ENCODE measurements at regions not wholly inside any gene's neighbourhood (a gene's known extent, or its start where the extent isn't known, plus 50 kb on each side); places are given as distances from the start of the nearest gene placed in this dataset.
"Not testable (repeated sequence)": the region's sequence is repeated elsewhere in the genome, so short reads cannot be mapped to it uniquely, and the experiment has no call there.

- no peaks in the 10 kb centered on the region for H3K79me2 ChIP-seq (ENCODE audit: insufficient read depth)
- POLR2A ChIA-PET, result no interaction called here
- WGBS (ENCODE audit: low lambda C conversion rate), result 97% methylated on average over 2 of the region's 2 CpGs
- peaks cover 2 to 14% of the 10 kb centered on the region in 2 experiments; a peak in 3 of 4 replicates for H3K4me1 ChIP-seq (ENCODE audit: control insufficient read depth in 1 of 2, insufficient read depth in 2 of 2, low read depth in 1 of 2, low read length in 1 of 2)
- no peaks in the 10 kb centered on the region for H4K20me1 ChIP-seq (ENCODE audit: insufficient read depth)
- DNase-seq, result no peak
- H3K27me3 ChIP-seq (ENCODE audit: insufficient read depth), result no peaks in the 10 kb centered on the region
- H3F3A ChIP-seq (replicated peaks; ENCODE audit: insufficient read depth), result peaks cover 7% of the 10 kb centered on the region
- H3K4me3 ChIP-seq (ENCODE audit: low read depth in 2 of 2, low read length in 1 of 2), result no peak overlapping the region
- H3K9me3 ChIP-seq, result no peaks in the 10 kb centered on the region
- no peaks in the 10 kb centered on the region for H3K9me2 ChIP-seq
- no peaks in the 10 kb centered on the region for H3K36me3 ChIP-seq (replicated peaks in 1 of 2; ENCODE audit: control insufficient read depth in 1 of 2, insufficient read depth in 2 of 2, low read length in 1 of 2)
- no peak overlapping the region for H3K27ac ChIP-seq (ENCODE audit: low read depth in 2 of 2, low read length in 1 of 2)
- TF ChIP-seq FOSL2 (IDR thresholded peaks at IDR 0.05; ENCODE audit: borderline replicate concordance, low read depth) (no peak), YY1 (IDR thresholded peaks at IDR 0.05; ENCODE audit: low read depth) (no peak), PBX3 (IDR thresholded peaks at IDR 0.05) (no peak), POLR2AphosphoS5 (IDR thresholded peaks at IDR 0.05; ENCODE audit: low read depth, low read length) (no peak), NFIC (IDR thresholded peaks at IDR 0.05; ENCODE audit: borderline replicate concordance) (no peak), EP300 (IDR thresholded peaks at IDR 0.05; ENCODE audit: borderline replicate concordance in 1 of 2, low read depth in 1 of 2, low read length in 1 of 2) (no peak)
- H3K9ac ChIP-seq, result no peak overlapping the region
- H3K4me2 ChIP-seq, result no peak overlapping the region
- CTCF ChIA-PET, result interaction anchor here (0.7 to 1.6 kb wide), 4 partner anchors 22 to 417 kb away, joined by 3 to 4 read pairs (median 4); no protein-coding TSS in a partner anchor
- H2AFZ ChIP-seq (ENCODE audit: low read depth), result no peak overlapping the region
Observed at GRCh38 chr1:115529216-115529897, 112.4 kb upstream of the VANGL1 start.

GRCh38 chr1:115528336-115528735 is 113.4 kb upstream of the VANGL1 start:
- H3K4me2 ChIP-seq; H3K9ac ChIP-seq; H4K20me1 ChIP-seq (ENCODE audit: insufficient read depth); H3K9me2 ChIP-seq; H3K27ac ChIP-seq (ENCODE audit: low read depth in 2 of 2, low read length in 1 of 2); H2AFZ ChIP-seq (ENCODE audit: low read depth); H3K79me2 ChIP-seq (ENCODE audit: insufficient read depth); DNase-seq; H3K36me3 ChIP-seq (replicated peaks in 1 of 2; ENCODE audit: control insufficient read depth in 1 of 2, insufficient read depth in 2 of 2, low read length in 1 of 2); H3K9me3 ChIP-seq; H3F3A ChIP-seq (replicated peaks; ENCODE audit: insufficient read depth); H3K27me3 ChIP-seq (ENCODE audit: insufficient read depth); POLR2A ChIA-PET; H3K4me3 ChIP-seq (ENCODE audit: low read depth in 2 of 2, low read length in 1 of 2): not testable (repeated sequence)
- CTCF ChIA-PET, result interaction anchor here (0.7 to 1.6 kb wide), 4 partner anchors 14 to 389 kb away, joined by 3 to 4 read pairs (median 4); no protein-coding TSS in a partner anchor
- 88% methylated on average over 3 of the region's 3 CpGs for WGBS (ENCODE audit: low lambda C conversion rate)
- H3K4me1 ChIP-seq (ENCODE audit: control insufficient read depth in 1 of 2, insufficient read depth in 2 of 2, low read depth in 1 of 2, low read length in 1 of 2), result peaks cover 0 to 14% of the 10 kb centered on the region in 2 experiments; a peak in 3 of 4 replicates

DNA sequence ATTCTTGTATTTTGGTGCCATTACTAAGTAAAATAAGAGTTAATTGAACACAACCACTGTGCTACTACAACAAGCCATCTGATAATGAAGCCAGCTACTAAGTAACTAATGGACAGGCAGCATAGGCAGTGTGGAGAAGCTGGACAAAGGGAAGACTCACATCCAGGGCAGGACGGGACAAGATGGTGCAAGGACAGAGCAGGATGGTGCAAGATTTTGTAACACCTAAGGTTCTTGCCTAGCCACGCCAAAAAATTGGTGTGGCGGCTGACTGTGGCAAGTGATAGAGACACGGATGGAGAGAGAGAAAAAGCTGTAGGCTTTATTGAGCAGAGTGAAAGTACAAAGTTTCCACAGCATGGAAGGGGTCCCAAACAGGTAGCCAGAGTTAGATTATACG is 114.0 kb upstream of the VANGL1 start:
- no peak for TF ChIP-seq ZBTB33 (IDR thresholded peaks at IDR 0.05; ENCODE audit: borderline replicate concordance, low read depth)
- no peak for TF ChIP-seq POLR2AphosphoS5 (IDR thresholded peaks at IDR 0.05; ENCODE audit: low read depth, low read length)
- TF ChIP-seq RXRA (IDR thresholded peaks at IDR 0.05; ENCODE audit: borderline replicate concordance, low read depth), result no peak
- no peak for TF ChIP-seq EP300 (IDR thresholded peaks at IDR 0.05; ENCODE audit: borderline replicate concordance in 1 of 2, low read depth in 1 of 2, low read length in 1 of 2)
- TF ChIP-seq, protein P1, sequence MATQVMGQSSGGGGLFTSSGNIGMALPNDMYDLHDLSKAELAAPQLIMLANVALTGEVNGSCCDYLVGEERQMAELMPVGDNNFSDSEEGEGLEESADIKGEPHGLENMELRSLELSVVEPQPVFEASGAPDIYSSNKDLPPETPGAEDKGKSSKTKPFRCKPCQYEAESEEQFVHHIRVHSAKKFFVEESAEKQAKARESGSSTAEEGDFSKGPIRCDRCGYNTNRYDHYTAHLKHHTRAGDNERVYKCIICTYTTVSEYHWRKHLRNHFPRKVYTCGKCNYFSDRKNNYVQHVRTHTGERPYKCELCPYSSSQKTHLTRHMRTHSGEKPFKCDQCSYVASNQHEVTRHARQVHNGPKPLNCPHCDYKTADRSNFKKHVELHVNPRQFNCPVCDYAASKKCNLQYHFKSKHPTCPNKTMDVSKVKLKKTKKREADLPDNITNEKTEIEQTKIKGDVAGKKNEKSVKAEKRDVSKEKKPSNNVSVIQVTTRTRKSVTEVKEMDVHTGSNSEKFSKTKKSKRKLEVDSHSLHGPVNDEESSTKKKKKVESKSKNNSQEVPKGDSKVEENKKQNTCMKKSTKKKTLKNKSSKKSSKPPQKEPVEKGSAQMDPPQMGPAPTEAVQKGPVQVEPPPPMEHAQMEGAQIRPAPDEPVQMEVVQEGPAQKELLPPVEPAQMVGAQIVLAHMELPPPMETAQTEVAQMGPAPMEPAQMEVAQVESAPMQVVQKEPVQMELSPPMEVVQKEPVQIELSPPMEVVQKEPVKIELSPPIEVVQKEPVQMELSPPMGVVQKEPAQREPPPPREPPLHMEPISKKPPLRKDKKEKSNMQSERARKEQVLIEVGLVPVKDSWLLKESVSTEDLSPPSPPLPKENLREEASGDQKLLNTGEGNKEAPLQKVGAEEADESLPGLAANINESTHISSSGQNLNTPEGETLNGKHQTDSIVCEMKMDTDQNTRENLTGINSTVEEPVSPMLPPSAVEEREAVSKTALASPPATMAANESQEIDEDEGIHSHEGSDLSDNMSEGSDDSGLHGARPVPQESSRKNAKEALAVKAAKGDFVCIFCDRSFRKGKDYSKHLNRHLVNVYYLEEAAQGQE (IDR thresholded peaks at IDR 0.05; ENCODE audit: low read depth, low read length), result no peak
- TF ChIP-seq MEF2A (IDR thresholded peaks at IDR 0.05; ENCODE audit: borderline replicate concordance, low read depth), result no peak
- CTCF ChIA-PET, result interaction anchor here (1.1 to 1.6 kb wide), 2 partner anchors 15 to 68 kb away, joined by 3 to 4 read pairs; no protein-coding TSS in a partner anchor

More for the DNA sequence above, 114.0 kb upstream of the VANGL1 start:
- H3K36me3 ChIP-seq (replicated peaks in 1 of 2; ENCODE audit: control insufficient read depth in 1 of 2, insufficient read depth in 2 of 2, low read length in 1 of 2), result no peaks in the 10 kb centered on the region
- no peak for DNase-seq
- H3K9me2 ChIP-seq, result no peaks in the 10 kb centered on the region
- H3K27me3 ChIP-seq (ENCODE audit: insufficient read depth), result no peaks in the 10 kb centered on the region
- POLR2A ChIA-PET, result no interaction called here
- H3K9ac ChIP-seq, result no peak overlapping the region
- H3K27ac ChIP-seq (ENCODE audit: low read depth in 2 of 2, low read length in 1 of 2), result no peak overlapping the region
- H3K4me1 ChIP-seq (ENCODE audit: control insufficient read depth in 1 of 2, insufficient read depth in 2 of 2, low read depth in 1 of 2, low read length in 1 of 2), result peaks cover 0 to 14% of the 10 kb centered on the region in 2 experiments; a peak in 3 of 4 replicates
- no peaks in the 10 kb centered on the region for H3K79me2 ChIP-seq (ENCODE audit: insufficient read depth)
- H3K9me3 ChIP-seq, result no peaks in the 10 kb centered on the region
- H2AFZ ChIP-seq (ENCODE audit: low read depth), result no peak overlapping the region
- 86% methylated on average over 5 of the region's 5 CpGs for WGBS (ENCODE audit: low lambda C conversion rate)
- peaks cover 7% of the 10 kb centered on the region for H3F3A ChIP-seq (replicated peaks; ENCODE audit: insufficient read depth)
- no peak overlapping the region for H3K4me3 ChIP-seq (ENCODE audit: low read depth in 2 of 2, low read length in 1 of 2)
- H3K4me2 ChIP-seq, result no peak overlapping the region
- H4K20me1 ChIP-seq (ENCODE audit: insufficient read depth), result no peaks in the 10 kb centered on the region
